ENCODE measurements at regions not wholly inside any gene's neighbourhood (a gene's known extent, or its start where the extent isn't known, plus 50 kb on each side); places are given as distances from the start of the nearest gene placed in this dataset.
A peak's percentile ranks its signal among the peaks of the same experiment; 100 is the strongest.

- peak; percentile 82 for DNase-seq
Observed at GRCh38 chr11:87421422-87421821, 383.7 kb downstream of the TMEM135 start.

GRCh38 chr11:87417951-87418350, 380.2 kb downstream of the TMEM135 start:
- DNase-seq = no peak

GRCh38 chr11:87405843-87406242, 368.1 kb downstream of the TMEM135 start:
- no peak for DNase-seq

GRCh38 chr11:87405356-87405755, 367.6 kb downstream of the TMEM135 start:
- no peak for DNase-seq

- DNase-seq = no peak
Observed at GRCh38 chr11:87401653-87402052, 363.9 kb downstream of the TMEM135 start.

- no peak for DNase-seq
Observed at GRCh38 chr11:87399341-87399740, 361.6 kb downstream of the TMEM135 start.

- peak; percentile 10 for DNase-seq
Observed at GRCh38 chr11:87398931-87399330, 361.2 kb downstream of the TMEM135 start.

- no peak for DNase-seq
Observed at GRCh38 chr11:87397011-87397865, 359.5 kb downstream of the TMEM135 start.

GRCh38 chr11:87394924-87395323, 357.2 kb downstream of the TMEM135 start:
- DNase-seq = no peak

- no peak for DNase-seq
Observed at GRCh38 chr11:87392665-87393064, 354.9 kb downstream of the TMEM135 start.

GRCh38 chr11:87391496-87391895, 353.8 kb downstream of the TMEM135 start:
- no peak for DNase-seq

- DNase-seq = no peak
Observed at GRCh38 chr11:87384078-87384729, 346.5 kb downstream of the TMEM135 start.

- no peak for DNase-seq
Observed at GRCh38 chr11:87374038-87374807, 336.5 kb downstream of the TMEM135 start.
